ENCODE measurements at regions not wholly inside any gene's neighbourhood (a gene's known extent, or its start where the extent isn't known, plus 50 kb on each side); places are given as distances from the start of the nearest gene placed in this dataset.

GRCh38 chr4:126958482-126958881 lies 674.3 kb upstream of the INTU start:
- TF ChIP-seq, protein P1, sequence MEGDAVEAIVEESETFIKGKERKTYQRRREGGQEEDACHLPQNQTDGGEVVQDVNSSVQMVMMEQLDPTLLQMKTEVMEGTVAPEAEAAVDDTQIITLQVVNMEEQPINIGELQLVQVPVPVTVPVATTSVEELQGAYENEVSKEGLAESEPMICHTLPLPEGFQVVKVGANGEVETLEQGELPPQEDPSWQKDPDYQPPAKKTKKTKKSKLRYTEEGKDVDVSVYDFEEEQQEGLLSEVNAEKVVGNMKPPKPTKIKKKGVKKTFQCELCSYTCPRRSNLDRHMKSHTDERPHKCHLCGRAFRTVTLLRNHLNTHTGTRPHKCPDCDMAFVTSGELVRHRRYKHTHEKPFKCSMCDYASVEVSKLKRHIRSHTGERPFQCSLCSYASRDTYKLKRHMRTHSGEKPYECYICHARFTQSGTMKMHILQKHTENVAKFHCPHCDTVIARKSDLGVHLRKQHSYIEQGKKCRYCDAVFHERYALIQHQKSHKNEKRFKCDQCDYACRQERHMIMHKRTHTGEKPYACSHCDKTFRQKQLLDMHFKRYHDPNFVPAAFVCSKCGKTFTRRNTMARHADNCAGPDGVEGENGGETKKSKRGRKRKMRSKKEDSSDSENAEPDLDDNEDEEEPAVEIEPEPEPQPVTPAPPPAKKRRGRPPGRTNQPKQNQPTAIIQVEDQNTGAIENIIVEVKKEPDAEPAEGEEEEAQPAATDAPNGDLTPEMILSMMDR (IDR thresholded peaks at IDR 0.05), result no peak
- TF ChIP-seq POLR2A (IDR thresholded peaks at IDR 0.05), result no peak
- TF ChIP-seq POLR2AphosphoS5 (IDR thresholded peaks at IDR 0.05), result no peak
- no peak for TF ChIP-seq EP300 (IDR thresholded peaks at IDR 0.05)
